Neural cell (in vitro differentiated cells): ENCODE measurements at regions not wholly inside any gene's neighbourhood (a gene's known extent, or its start where the extent isn't known, plus 50 kb on each side); places are given as distances from the start of the nearest gene placed in this dataset.

Source experiments
- EZH2 ChIP-seq: fragments of 200-600, 300-800 bp; shearing (Covaris generic), sonication (generic); IDR thresholded peaks from 2 replicates; pipeline ENCODE4 v1.6.1; 2014; ENCODE audit warnings: antibody characterized with exemption, low read length, borderline replicate concordance, mild to moderate bottlenecking; ENCODE audit not compliant: insufficient read depth, poor library complexity, severe bottlenecking
- TF ChIP-seq, protein P1 (sequence below): fragments of 450-650 bp; IDR thresholded peaks from 2 replicates; pipeline ENCODE4 v1.5.1; 2014; ENCODE audit warnings: antibody characterized with exemption, mild to moderate bottlenecking, moderate library complexity; ENCODE audit not compliant: poor library complexity, severe bottlenecking

DNA sequence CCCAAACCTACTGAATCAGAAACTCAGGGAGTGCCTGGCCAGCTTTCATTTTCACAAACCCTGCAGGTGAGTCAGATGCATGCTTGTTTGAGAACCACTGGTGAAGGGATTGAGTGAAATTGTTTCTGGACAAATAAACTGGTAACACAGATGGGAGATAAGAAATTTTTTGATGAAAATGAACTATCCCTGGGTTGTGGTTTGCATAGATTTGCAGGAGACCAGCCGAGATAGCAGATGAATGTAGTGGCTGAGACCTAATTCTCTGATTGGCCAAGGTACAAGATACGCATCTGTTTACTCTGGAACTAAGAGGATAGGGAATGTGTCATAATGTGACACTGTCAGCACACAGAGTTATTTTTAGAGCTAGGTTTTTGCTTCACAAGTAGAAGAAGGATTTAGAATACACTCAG is 117.8 kb upstream of the NOCT start:
- TF ChIP-seq EZH2, result no peak
- TF ChIP-seq, protein P1, sequence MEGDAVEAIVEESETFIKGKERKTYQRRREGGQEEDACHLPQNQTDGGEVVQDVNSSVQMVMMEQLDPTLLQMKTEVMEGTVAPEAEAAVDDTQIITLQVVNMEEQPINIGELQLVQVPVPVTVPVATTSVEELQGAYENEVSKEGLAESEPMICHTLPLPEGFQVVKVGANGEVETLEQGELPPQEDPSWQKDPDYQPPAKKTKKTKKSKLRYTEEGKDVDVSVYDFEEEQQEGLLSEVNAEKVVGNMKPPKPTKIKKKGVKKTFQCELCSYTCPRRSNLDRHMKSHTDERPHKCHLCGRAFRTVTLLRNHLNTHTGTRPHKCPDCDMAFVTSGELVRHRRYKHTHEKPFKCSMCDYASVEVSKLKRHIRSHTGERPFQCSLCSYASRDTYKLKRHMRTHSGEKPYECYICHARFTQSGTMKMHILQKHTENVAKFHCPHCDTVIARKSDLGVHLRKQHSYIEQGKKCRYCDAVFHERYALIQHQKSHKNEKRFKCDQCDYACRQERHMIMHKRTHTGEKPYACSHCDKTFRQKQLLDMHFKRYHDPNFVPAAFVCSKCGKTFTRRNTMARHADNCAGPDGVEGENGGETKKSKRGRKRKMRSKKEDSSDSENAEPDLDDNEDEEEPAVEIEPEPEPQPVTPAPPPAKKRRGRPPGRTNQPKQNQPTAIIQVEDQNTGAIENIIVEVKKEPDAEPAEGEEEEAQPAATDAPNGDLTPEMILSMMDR, result no peak
